CD4-positive, alpha-beta T cell (primary cell): ENCODE measurements at regions not wholly inside any gene's neighbourhood (a gene's known extent, or its start where the extent isn't known, plus 50 kb on each side); places are given as distances from the start of the nearest gene placed in this dataset.
A peak's percentile ranks its signal among the peaks of the same experiment; 100 is the strongest.
"Not testable (repeated sequence)": the region's sequence is repeated elsewhere in the genome, so short reads cannot be mapped to it uniquely, and the experiment has no call there.

ENCODE experiments used
- ATAC-seq: fragments of 200-7000 bp; cut with Tn5 transposase; one replicate; pipeline ENCODE4 v1.10.0; 2022; ENCODE audit warnings: mild to moderate bottlenecking; ENCODE audit not compliant: poor library complexity
- CTCF ChIA-PET: fragments of 350-600 bp; sonication (Branson Sonifier 250); formaldehyde crosslinking; loops from one replicate; lab custom pipeline; 2021; ENCODE audit warnings: antibody characterized with exemption, inconsistent platforms; lab: Charles Lee
- POLR2A ChIA-PET: fragments of 350-600 bp; sonication (Branson Sonifier 250); formaldehyde crosslinking; loops from one replicate; lab custom pipeline; 2021; ENCODE audit warnings: antibody characterized with exemption, inconsistent platforms; lab: Charles Lee
- DNase-seq, 14 experiments: peaks; one replicate each; pipeline ENCODE4 v3.0.0-alpha.2; 2013 to 2020; ENCODE audit warnings: mixed read lengths in 2 of 14
- H3K27ac ChIP-seq, 2 donors: one replicate each; pipeline versions ENCODE4 v1.5.1 to v1.7.0; 2013; ENCODE audit warnings: low read length in 2 of 2, low read depth in 1 of 2, mild to moderate bottlenecking in 1 of 2
- H3K27me3 ChIP-seq, 2 experiments: 1 replicate in 1 of 2; 2 replicates in 1 of 2; pipeline versions ENCODE4 v1.6.1 to v1.7.0; 2013; ENCODE audit warnings: low read length in 2 of 2, control low read depth in 1 of 2, mild to moderate bottlenecking in 1 of 2, moderate library complexity in 1 of 2; ENCODE audit not compliant: insufficient read depth in 2 of 2, control insufficient read depth in 1 of 2
- H3K36me3 ChIP-seq: one replicate; pipeline ENCODE4 v1.6.1; 2013; ENCODE audit warnings: low read length, control low read depth; ENCODE audit not compliant: insufficient read depth
- H3K4me1 ChIP-seq: one replicate; pipeline ENCODE4 v1.6.1; 2013; ENCODE audit warnings: low read length, control low read depth; ENCODE audit not compliant: insufficient read depth
- H3K4me3 ChIP-seq: one replicate; pipeline ENCODE4 v1.5.1; 2013; ENCODE audit warnings: mild to moderate bottlenecking, low read length, moderate library complexity
- H3K9me3 ChIP-seq, 2 experiments: 1 replicate in 1 of 2; 2 replicates in 1 of 2; pipeline versions ENCODE4 v1.6.1 to v1.7.0; 2013; ENCODE audit warnings: low read length in 2 of 2, mild to moderate bottlenecking in 2 of 2, control low read depth in 1 of 2, moderate library complexity in 1 of 2; ENCODE audit not compliant: control insufficient read depth in 1 of 2, insufficient read depth in 1 of 2
- H3K27ac Mint-ChIP-seq: one replicate; pipeline ENCODE4 v1.8.0; 2020; ENCODE audit warnings: mixed read lengths
- H3K27me3 Mint-ChIP-seq: one replicate; pipeline ENCODE4 v1.8.0; 2021; ENCODE audit warnings: mixed read lengths
- H3K36me3 Mint-ChIP-seq: one replicate; pipeline ENCODE4 v1.8.0; 2021; ENCODE audit warnings: low read depth, mixed read lengths
- H3K4me1 Mint-ChIP-seq: one replicate; pipeline ENCODE4 v1.8.0; 2021; ENCODE audit warnings: low read depth, mixed read lengths
- H3K4me3 Mint-ChIP-seq: one replicate; pipeline ENCODE4 v1.8.0; 2020; ENCODE audit warnings: mild to moderate bottlenecking, mixed read lengths
- H3K9me3 Mint-ChIP-seq: one replicate; pipeline ENCODE4 v1.8.0; 2020; ENCODE audit warnings: mixed read lengths
- CTCF ChIP-seq: fragments of 200-600 bp; IDR thresholded peaks from one replicate; pipeline ENCODE4 v1.8.0; 2022; ENCODE audit warnings: antibody characterized with exemption, mild to moderate bottlenecking
- intact Hi-C, 2 experiments: fragments of 100-400 bp; cut with DNase I in 1 of 2; cut with micrococcal nuclease in 1 of 2; formaldehyde crosslinking; loops; one replicate each; pipeline versions ENCODE4 v1.15.1 to v1.9.0; 2023 to 2025; cut with DNase I, micrococcal nuclease

- ChIA-PET POLR2A (no interaction called here), CTCF (no interaction called here)
- no peak for TF ChIP-seq CTCF
- Histone ChIP-seq H3K27me3 (no peaks in the 10 kb centered on the region), H3K9me3 (peaks cover 0 to 26% of the 10 kb centered on the region in 2 experiments), H3K36me3 (no peaks in the 10 kb centered on the region), H3K4me3 (no peak overlapping the region), H3K4me1 (no peaks in the 10 kb centered on the region), H3K27ac (no peak overlapping the region)
- intact Hi-C loops, result no loop called here
- Mint-ChIP-seq H3K4me3 (no peak overlapping the region), H3K9me3 (peaks cover 3% of the 10 kb centered on the region), H3K36me3 (no peaks in the 10 kb centered on the region), H3K27ac (no peak overlapping the region), H3K27me3 (no peaks in the 10 kb centered on the region), H3K4me1 (no peaks in the 10 kb centered on the region)
- ATAC-seq, result no peak
- DNase-seq, result no peak
Observed at GRCh38 chr9:93890436-93890935, 64.7 kb downstream of the BARX1 start.

- Histone ChIP-seq H3K9me3 (peaks cover 0 to 8% of the 10 kb centered on the region in 2 experiments), H3K4me3 (no peak overlapping the region), H3K27me3 (no peaks in the 10 kb centered on the region), H3K27ac (no peak overlapping the region), H3K36me3 (no peaks in the 10 kb centered on the region), H3K4me1 (no peaks in the 10 kb centered on the region)
- CTCF ChIA-PET, result no interaction called here
- no peak for TF ChIP-seq CTCF
- POLR2A ChIA-PET, result no interaction called here
- Mint-ChIP-seq H3K4me3 (no peak overlapping the region), H3K27ac (no peak overlapping the region), H3K4me1 (no peaks in the 10 kb centered on the region), H3K27me3 (peaks cover 5% of the 10 kb centered on the region), H3K36me3 (no peaks in the 10 kb centered on the region), H3K9me3 (no peaks in the 10 kb centered on the region)
- DNase-seq (no peak), ATAC-seq (no peak)
- intact Hi-C loops, result no loop called here
Observed at GRCh38 chr9:93886911-93887310, 68.2 kb downstream of the BARX1 start.

GRCh38 chr9:93884808-93885207 lies 70.3 kb downstream of the BARX1 start:
- ATAC-seq, result no peak
- CTCF ChIA-PET, result no interaction called here

GRCh38 chr9:93879662-93880407 lies 75.3 kb downstream of the BARX1 start:
- H3K36me3 Mint-ChIP-seq, CTCF ChIA-PET, H3K36me3 ChIP-seq, ATAC-seq, H3K4me1 Mint-ChIP-seq, H3K4me3 Mint-ChIP-seq, H3K27ac Mint-ChIP-seq, H3K27ac ChIP-seq, intact Hi-C loops, H3K4me1 ChIP-seq, H3K9me3 Mint-ChIP-seq, H3K27me3 ChIP-seq, POLR2A ChIA-PET, H3K4me3 ChIP-seq: not testable (repeated sequence)
- H3K27me3 Mint-ChIP-seq, result peaks cover 19% of the 10 kb centered on the region
- peak in 1 of 14 experiments; percentile 25 for DNase-seq
- peaks cover 8 to 11% of the 10 kb centered on the region in 2 experiments for H3K9me3 ChIP-seq

More at GRCh38 chr9:93884808-93885207, 70.3 kb downstream of the BARX1 start:
- intact Hi-C loops, result no loop called here
- peaks cover 16% of the 10 kb centered on the region for H3K27me3 Mint-ChIP-seq
- POLR2A ChIA-PET, result no interaction called here
- H3K36me3 Mint-ChIP-seq, result no peaks in the 10 kb centered on the region
- Histone ChIP-seq H3K27ac (no peak overlapping the region), H3K4me3 (no peak overlapping the region), H3K9me3 (peaks cover 0 to 5% of the 10 kb centered on the region in 2 experiments), H3K27me3 (no peaks in the 10 kb centered on the region), H3K36me3 (no peaks in the 10 kb centered on the region), H3K4me1 (no peaks in the 10 kb centered on the region)
- H3K4me3 Mint-ChIP-seq, result no peak overlapping the region
- no peaks in the 10 kb centered on the region for H3K9me3 Mint-ChIP-seq
- H3K27ac Mint-ChIP-seq, result no peak overlapping the region
- no peak for DNase-seq
- TF ChIP-seq CTCF, result no peak
- H3K4me1 Mint-ChIP-seq, result no peaks in the 10 kb centered on the region
